HCT116 (cell line): ENCODE measurements at regions not wholly inside any gene's neighbourhood (a gene's known extent, or its start where the extent isn't known, plus 50 kb on each side); places are given as distances from the start of the nearest gene placed in this dataset.

Experiments
- ATAC-seq: fragments of 200-7000 bp; cut with Tn5 transposase; 2 replicates; pipeline ENCODE4 v1.9.1; 2020; ENCODE audit warnings: mild to moderate bottlenecking, moderate library complexity
- BruUV-seq: library from RNA; stranded (reverse); fragments of 400-500 nt; replicated peaks from 2 replicates; lab custom pipeline; 2021; lab: Mats Ljungman, UMichigan
- CTCF ChIA-PET: fragments of 300-600 bp; sonication (Branson Sonifier 250); formaldehyde crosslinking; loops from one replicate; lab custom pipeline; 2021; ENCODE audit warnings: antibody characterized with exemption; lab: Charles Lee
- POLR2A ChIA-PET: fragments of 300-600, 350-600 bp; sonication (Branson Sonifier 250); formaldehyde crosslinking; loops from one replicate; lab custom pipeline; 2021; ENCODE audit warnings: antibody characterized with exemption; lab: Charles Lee
- RAD21 ChIA-PET, 2 experiments: fragments of 300-600 bp; sonication (Branson Sonifier 250); formaldehyde crosslinking; loops; one replicate each; lab custom pipeline; 2023; ENCODE audit warnings: low total read pairs in 2 of 2; ENCODE audit not compliant: uncharacterized antibody in 2 of 2, unreplicated experiment in 2 of 2, low non-redundant PET in 1 of 2; lab: Charles Lee
- DNase-seq: peaks from one replicate; pipeline ENCODE4 v3.0.0-alpha.2; 2010; ENCODE audit warnings: low read depth, low spot score
- H2AFZ ChIP-seq: fragments of 200-600 bp; shearing (Covaris generic), sonication (generic); 2 replicates; pipeline ENCODE4 v1.6.1; 2017; ENCODE audit warnings: low read depth, mixed run types, mixed read lengths, antibody characterized with exemption, low read length; ENCODE audit not compliant: poor library complexity, severe bottlenecking
- H3K27ac ChIP-seq: 2 replicates; pipeline ENCODE4 v1.5.1; 2012; ENCODE audit warnings: low read depth, low read length
- H3K27me3 ChIP-seq: fragments of 200-600 bp; sonication (generic); 2 replicates; pipeline ENCODE4 v1.6.1; 2016; ENCODE audit warnings: mixed run types, low read length, mixed read lengths; ENCODE audit not compliant: insufficient read depth
- H3K36me3 ChIP-seq, 2 experiments: fragments of 200-500 bp in 1 of 2; fragments of 200-600 bp in 1 of 2; sonication (Bioruptor generic) in 1 of 2; sonication (generic) in 1 of 2; 2 replicates each; pipeline versions ENCODE4 v1.5.1 to v1.6.1; 2014 to 2016; ENCODE audit warnings: low read length in 2 of 2, inconsistent platforms in 1 of 2, mixed read lengths in 1 of 2, mixed run types in 1 of 2; ENCODE audit not compliant: insufficient read depth in 2 of 2, control insufficient read depth in 1 of 2
- H3K4me1 ChIP-seq, 2 experiments: fragments of 200-600 bp in 1 of 2; sonication (generic) in 1 of 2; 2 replicates each; pipeline versions ENCODE4 v1.5.1 to v1.6.1; 2012 to 2017; ENCODE audit warnings: low read length in 2 of 2, inconsistent platforms in 1 of 2, mild to moderate bottlenecking in 1 of 2, mixed read lengths in 1 of 2, mixed run types in 1 of 2, moderate library complexity in 1 of 2; ENCODE audit not compliant: insufficient read depth in 2 of 2, control insufficient read depth in 1 of 2
- H3K4me2 ChIP-seq: fragments of 200-600 bp; sonication (generic); 2 replicates; pipeline ENCODE4 v1.6.1; 2017; ENCODE audit warnings: mixed run types, low read length, mixed read lengths
- H3K4me3 ChIP-seq, 2 experiments: fragments of 200-600 bp in 1 of 2; sonication (generic) in 1 of 2; replicated peaks in 1 of 2; 2 replicates each; pipeline ENCODE4 v1.5.1; 2011 to 2016; ENCODE audit warnings: low read length in 2 of 2, control low read depth in 1 of 2, low read depth in 1 of 2, mild to moderate bottlenecking in 1 of 2, mixed read lengths in 1 of 2, mixed run types in 1 of 2
- H3K79me2 ChIP-seq: fragments of 200-600 bp; sonication (generic); 2 replicates; pipeline ENCODE4 v1.6.1; 2017; ENCODE audit warnings: mild to moderate bottlenecking, mixed run types, low read length, moderate library complexity, mixed read lengths; ENCODE audit not compliant: insufficient read depth
- H3K9ac ChIP-seq: fragments of 200-600 bp; sonication (generic); 2 replicates; pipeline ENCODE4 v1.6.1; 2016; ENCODE audit warnings: low read length, mixed read lengths
- H3K9me2 ChIP-seq: fragments of 200-600 bp; sonication (generic), shearing (Covaris generic); 2 replicates; pipeline ENCODE4 v1.6.1; 2017; ENCODE audit warnings: mixed run types, mild to moderate bottlenecking, moderate library complexity; ENCODE audit not compliant: insufficient read depth
- H3K9me3 ChIP-seq, 2 experiments: fragments of 200-500 bp in 1 of 2; fragments of 200-600 bp in 1 of 2; sonication (Bioruptor generic) in 1 of 2; sonication (generic) in 1 of 2; 2 replicates each; pipeline ENCODE4 v1.6.1; 2014 to 2017; ENCODE audit warnings: low read length in 2 of 2, mixed read lengths in 2 of 2, inconsistent platforms in 1 of 2, low read depth in 1 of 2, mild to moderate bottlenecking in 1 of 2, mixed run types in 1 of 2, moderate library complexity in 1 of 2; ENCODE audit not compliant: control insufficient read depth in 1 of 2, insufficient read depth in 1 of 2
- H4K20me1 ChIP-seq: fragments of 200-600 bp; sonication (generic), shearing (Covaris generic); 2 replicates; pipeline ENCODE4 v1.6.1; 2017; ENCODE audit warnings: mixed run types, mild to moderate bottlenecking, moderate library complexity; ENCODE audit not compliant: insufficient read depth
- ATF3 ChIP-seq: IDR thresholded peaks from 2 replicates; pipeline ENCODE4 v1.6.1; 2012
- CBX3 ChIP-seq: IDR thresholded peaks from 2 replicates; pipeline ENCODE4 v1.6.1; 2012; ENCODE audit warnings: low read depth
- CEBPB ChIP-seq: IDR thresholded peaks from 2 replicates; pipeline ENCODE4 v1.6.1; 2012; ENCODE audit warnings: low read depth
- CTCF ChIP-seq, 3 experiments: fragments of 200-600 bp in 1 of 3; sonication (generic) in 1 of 3; IDR thresholded peaks in 2 of 3; conservative IDR thresholded peaks in 1 of 3; 2 replicates each; pipeline ENCODE4 v1.5.1; 2012 to 2017; ENCODE audit warnings: low read depth in 2 of 3, low read length in 2 of 3, antibody characterized with exemption in 1 of 3, borderline replicate concordance in 1 of 3, control low read depth in 1 of 3, mild to moderate bottlenecking in 1 of 3, mixed read lengths in 1 of 3, mixed run types in 1 of 3, moderate library complexity in 1 of 3; ENCODE audit not compliant: insufficient read depth in 1 of 3
- ELF1 ChIP-seq: IDR thresholded peaks from 2 replicates; pipeline ENCODE4 v1.6.1; 2012; ENCODE audit warnings: low read depth, borderline replicate concordance
- EZH2 ChIP-seq: fragments of 200-600 bp; sonication (generic); IDR thresholded peaks from 2 replicates; pipeline ENCODE4 v1.6.1; 2017; ENCODE audit warnings: antibody characterized with exemption, mixed run types
- EZH2phosphoT487 ChIP-seq: fragments of 200-600 bp; IDR thresholded peaks from 2 replicates; pipeline ENCODE4 v1.6.1; 2018; ENCODE audit warnings: antibody characterized with exemption, borderline replicate concordance
- FOSL1 ChIP-seq: IDR thresholded peaks from 2 replicates; pipeline ENCODE4 v1.6.1; 2012; ENCODE audit warnings: low read depth
- JUND ChIP-seq: IDR thresholded peaks from 2 replicates; pipeline ENCODE4 v1.6.1; 2012
- MAX ChIP-seq: IDR thresholded peaks from 2 replicates; pipeline ENCODE4 v1.6.1; 2012
- POLR2AphosphoS5 ChIP-seq: IDR thresholded peaks from 2 replicates; pipeline ENCODE4 v1.6.1; 2011; ENCODE audit warnings: mild to moderate bottlenecking, low read depth, low read length, moderate library complexity
- RAD21 ChIP-seq: IDR thresholded peaks from 2 replicates; pipeline ENCODE4 v1.6.1; 2012; ENCODE audit warnings: low read depth, mild to moderate bottlenecking
- REST ChIP-seq: IDR thresholded peaks from 2 replicates; pipeline ENCODE4 v1.6.1; 2012; ENCODE audit warnings: low read depth
- SP1 ChIP-seq: IDR thresholded peaks from 2 replicates; pipeline ENCODE4 v1.6.1; 2012; ENCODE audit warnings: low read depth
- SRF ChIP-seq: IDR thresholded peaks from 2 replicates; pipeline ENCODE4 v1.6.1; 2012; ENCODE audit warnings: low read depth
- TCF7L2 ChIP-seq: IDR thresholded peaks from 2 replicates; pipeline ENCODE4 v1.7.0; 2011; ENCODE audit warnings: borderline replicate concordance, inconsistent platforms; ENCODE audit not compliant: insufficient read depth, insufficient read length; ENCODE audit errors: extremely low read depth
- YY1 ChIP-seq: IDR thresholded peaks from 2 replicates; pipeline ENCODE4 v1.6.1; 2011; ENCODE audit warnings: low read length, low read depth, moderate library complexity, mild to moderate bottlenecking; ENCODE audit not compliant: insufficient replicate concordance; ENCODE audit errors: extremely low read depth
- ZBTB33 ChIP-seq: IDR thresholded peaks from 2 replicates; pipeline ENCODE4 v1.6.1; 2011; ENCODE audit warnings: mild to moderate bottlenecking, low read length, moderate library complexity; ENCODE audit not compliant: insufficient replicate concordance; ENCODE audit errors: extremely low read depth
- ZFX ChIP-seq: fragments of 450-650 bp; IDR thresholded peaks from 2 replicates; pipeline ENCODE4 v1.6.1; 2017
- ZNF274 ChIP-seq: fragments of 200-500 bp; sonication (Bioruptor generic); IDR thresholded peaks from 2 replicates; pipeline ENCODE4 v1.6.1; 2014; ENCODE audit warnings: mild to moderate bottlenecking, low read depth, low read length, inconsistent platforms
- intact Hi-C: fragments of 100-400 bp; cut with micrococcal nuclease; formaldehyde crosslinking; loops from 2 replicates; pipeline ENCODE4 v1.10.0; 2022

- H3K9me3 ChIP-seq = peaks cover 10 to 17% of the 10 kb centered on the region in 2 experiments; a peak in 3 of 4 replicates
- H3K4me1 ChIP-seq = no peaks in the 10 kb centered on the region
- no peaks in the 10 kb centered on the region for H3K9me2 ChIP-seq
- no peak overlapping the region for H3K9ac ChIP-seq
- no peak for DNase-seq
- TF ChIP-seq EZH2 (no peak), REST (no peak), ELF1 (no peak), TCF7L2 (no peak), CEBPB (no peak), ZBTB33 (no peak), POLR2AphosphoS5 (no peak), FOSL1 (no peak), CBX3 (no peak), MAX (no peak), CTCF (IDR thresholded peaks at IDR 0.05 in 2 of 3, conservative IDR thresholded peaks at IDR 0.05 in 1 of 3; ENCODE audit: borderline replicate concordance in 1 of 3, insufficient read depth in 1 of 3, low read depth in 2 of 3, low read length in 2 of 3) (no peak), RAD21 (no peak), SP1 (no peak), ATF3 (no peak), ZFX (no peak), JUND (no peak), YY1 (no peak), SRF (no peak), ZNF274 (no peak), EZH2phosphoT487 (no peak)
- no peak overlapping the region for H3K4me3 ChIP-seq
- ATAC-seq = no peak
- intact Hi-C loops = no loop called here
- no peaks in the 10 kb centered on the region for H4K20me1 ChIP-seq
- H3K27me3 ChIP-seq = no peaks in the 10 kb centered on the region
- no peaks in the 10 kb centered on the region for H3K36me3 ChIP-seq
- POLR2A ChIA-PET = no interaction called here
- no peak overlapping the region for H3K4me2 ChIP-seq
- no TSS peak for BruUV-seq
- no peak overlapping the region for H2AFZ ChIP-seq
- RAD21 ChIA-PET = no interaction called here
- CTCF ChIA-PET = no interaction called here
- H3K79me2 ChIP-seq = no peaks in the 10 kb centered on the region
- no peak overlapping the region for H3K27ac ChIP-seq
Observed at GRCh38 chr4:59712470-59712869, 1487.7 kb upstream of the ADGRL3 start.
